Amygdala (tissue), 56 donors: ENCODE measurements at regions not wholly inside any gene's neighbourhood (a gene's known extent, or its start where the extent isn't known, plus 50 kb on each side); places are given as distances from the start of the nearest gene placed in this dataset.

Source experiments
- DNase-seq, 56 donors: peaks; one replicate each; lab custom pipeline; 2025; lab: John Stamatoyannopoulos, UW

- no peak for DNase-seq
Measured at GRCh38 chr2:45301307-45302277, 292.3 kb upstream of the SIX2 start.

GRCh38 chr2:45300026-45300750, 290.9 kb upstream of the SIX2 start:
- peak in 4 of 56 donors; percentile 2 to 11 (median 2) for DNase-seq

- DNase-seq: no peak
Measured at GRCh38 chr2:45299361-45299760, 290.1 kb upstream of the SIX2 start.

- no peak for DNase-seq
Measured at GRCh38 chr2:45293182-45293581, 283.9 kb upstream of the SIX2 start.

GRCh38 chr2:45291296-45291701, 282.0 kb upstream of the SIX2 start:
- DNase-seq: no peak

- DNase-seq: no peak
Measured at GRCh38 chr2:45289997-45290709, 280.9 kb upstream of the SIX2 start.

GRCh38 chr2:45288532-45289417, 279.5 kb upstream of the SIX2 start:
- no peak for DNase-seq

GRCh38 chr2:45287045-45287444, 277.8 kb upstream of the SIX2 start:
- no peak for DNase-seq

GRCh38 chr2:45285771-45286390, 276.6 kb upstream of the SIX2 start:
- DNase-seq: no peak

- DNase-seq: no peak
Measured at GRCh38 chr2:45285311-45285710, 276.1 kb upstream of the SIX2 start.

GRCh38 chr2:45284621-45284995, 275.4 kb upstream of the SIX2 start:
- no peak for DNase-seq

GRCh38 chr2:45283764-45284620, 274.7 kb upstream of the SIX2 start:
- DNase-seq: no peak

- DNase-seq: no peak
Measured at GRCh38 chr2:45282646-45283045, 273.4 kb upstream of the SIX2 start.

GRCh38 chr2:45281311-45281710, 272.1 kb upstream of the SIX2 start:
- DNase-seq: no peak

- DNase-seq: no peak
Measured at GRCh38 chr2:45280794-45281193, 271.5 kb upstream of the SIX2 start.

- DNase-seq: no peak
Measured at GRCh38 chr2:45279356-45279755, 270.1 kb upstream of the SIX2 start.

GRCh38 chr2:45278365-45279078, 269.3 kb upstream of the SIX2 start:
- no peak for DNase-seq

- no peak for DNase-seq
Measured at GRCh38 chr2:45276914-45277313, 267.7 kb upstream of the SIX2 start.
